ENCODE measurements at regions not wholly inside any gene's neighbourhood (a gene's known extent, or its start where the extent isn't known, plus 50 kb on each side); places are given as distances from the start of the nearest gene placed in this dataset.

GRCh38 chr6:148104131-148104530, 238.5 kb upstream of the SASH1 start:
- no peak for DNase-seq (ENCODE audit: low spot score)

GRCh38 chr6:148105695-148106094, 236.9 kb upstream of the SASH1 start:
- no peak for DNase-seq (ENCODE audit: low spot score)

GRCh38 chr6:148107911-148108310, 234.7 kb upstream of the SASH1 start:
- DNase-seq (ENCODE audit: low spot score), result no peak

GRCh38 chr6:148109732-148110131, 232.9 kb upstream of the SASH1 start:
- DNase-seq (ENCODE audit: low spot score), result no peak

- no peak for DNase-seq (ENCODE audit: low spot score)
These were observed 231.7 kb upstream of the SASH1 start for GRCh38 chr6:148110925-148111324.

- no peak for DNase-seq (ENCODE audit: low spot score)
These were observed 229.8 kb upstream of the SASH1 start for GRCh38 chr6:148112851-148113319.

- DNase-seq (ENCODE audit: low spot score), result no peak
These were observed 226.6 kb upstream of the SASH1 start for GRCh38 chr6:148116001-148116400.

- no peak for DNase-seq (ENCODE audit: low spot score)
These were observed 224.4 kb upstream of the SASH1 start for GRCh38 chr6:148118244-148118643.

- no peak for DNase-seq (ENCODE audit: low spot score)
These were observed 214.5 kb upstream of the SASH1 start for GRCh38 chr6:148128014-148128730.

- DNase-seq (ENCODE audit: low spot score), result no peak
These were observed 208.0 kb upstream of the SASH1 start for GRCh38 chr6:148134592-148134991.

GRCh38 chr6:148136586-148136985, 206.1 kb upstream of the SASH1 start:
- DNase-seq (ENCODE audit: low spot score), result no peak

- no peak for DNase-seq (ENCODE audit: low spot score)
These were observed 205.0 kb upstream of the SASH1 start for GRCh38 chr6:148137652-148138051.

GRCh38 chr6:148138573-148138972, 204.1 kb upstream of the SASH1 start:
- no peak for DNase-seq (ENCODE audit: low spot score)

GRCh38 chr6:148140772-148141557, 201.7 kb upstream of the SASH1 start:
- no peak for DNase-seq (ENCODE audit: low spot score)

- no peak for DNase-seq (ENCODE audit: low spot score)
These were observed 199.8 kb upstream of the SASH1 start for GRCh38 chr6:148142821-148143220.

- no peak for DNase-seq (ENCODE audit: low spot score)
These were observed 198.9 kb upstream of the SASH1 start for GRCh38 chr6:148143771-148144170.

- DNase-seq (ENCODE audit: low spot score), result peak; percentile 81
These were observed 197.6 kb upstream of the SASH1 start for GRCh38 chr6:148144917-148145521.

- no peak for DNase-seq (ENCODE audit: low spot score)
These were observed 195.7 kb upstream of the SASH1 start for GRCh38 chr6:148146717-148147462.

- DNase-seq (ENCODE audit: low spot score), result no peak
These were observed 195.2 kb upstream of the SASH1 start for GRCh38 chr6:148147463-148147830.

- DNase-seq (ENCODE audit: low spot score), result no peak
These were observed 190.6 kb upstream of the SASH1 start for GRCh38 chr6:148151896-148152643.

GRCh38 chr6:148154668-148155067, 188.0 kb upstream of the SASH1 start:
- DNase-seq (ENCODE audit: low spot score), result no peak

- no peak for DNase-seq (ENCODE audit: low spot score)
These were observed 187.3 kb upstream of the SASH1 start for GRCh38 chr6:148155293-148155692.

Measured in pons (tissue), 1 donor.